Kidney (tissue), 13 donors: ENCODE measurements at regions not wholly inside any gene's neighbourhood (a gene's known extent, or its start where the extent isn't known, plus 50 kb on each side); places are given as distances from the start of the nearest gene placed in this dataset.

Experiments
- DNase-seq, 5 donors: peaks; one replicate each; pipeline ENCODE4 v3.0.0-alpha.2; 2013 to 2020
- FAIRE-seq: peaks from 2 replicates; lab custom pipeline; 2012; peaks lifted over from hg19 to GRCh38; lab: Jason Lieb, UNC
- H3K27ac ChIP-seq, 2 donors: one replicate each; pipeline ENCODE4 v1.7.0; 2013; ENCODE audit warnings: low read depth in 2 of 2, low read length in 2 of 2, inconsistent platforms in 1 of 2
- H3K27me3 ChIP-seq: one replicate; pipeline ENCODE4 v1.7.1; 2013; ENCODE audit warnings: low read length, inconsistent platforms; ENCODE audit not compliant: control insufficient read depth, insufficient read depth
- H3K36me3 ChIP-seq, 3 donors: one replicate each; pipeline versions ENCODE4 v1.7.0 to v1.7.1; 2013; ENCODE audit warnings: low read length in 3 of 3, control low read depth in 1 of 3, inconsistent platforms in 1 of 3; ENCODE audit not compliant: insufficient read depth in 3 of 3, control insufficient read depth in 2 of 3
- H3K4me1 ChIP-seq, 3 donors: one replicate each; pipeline versions ENCODE4 v1.7.0 to v1.7.1; 2013; ENCODE audit warnings: low read length in 3 of 3, inconsistent platforms in 1 of 3, low read depth in 1 of 3; ENCODE audit not compliant: control insufficient read depth in 2 of 3, insufficient read depth in 2 of 3
- H3K4me3 ChIP-seq, 3 donors: one replicate each; pipeline versions ENCODE4 v1.7.0 to v1.8.1; 2013; ENCODE audit warnings: low read length in 3 of 3, control low read depth in 1 of 3, inconsistent platforms in 1 of 3
- H3K9ac ChIP-seq, 3 donors: one replicate each; pipeline versions ENCODE4 v1.7.0 to v1.7.1; 2013; ENCODE audit warnings: low read length in 3 of 3, control low read depth in 1 of 3, inconsistent platforms in 1 of 3
- H3K9me3 ChIP-seq, 3 donors: one replicate each; pipeline versions ENCODE4 v1.7.0 to v1.7.1; 2013; ENCODE audit warnings: low read length in 3 of 3, control low read depth in 1 of 3, inconsistent platforms in 1 of 3; ENCODE audit not compliant: control insufficient read depth in 2 of 3, insufficient read depth in 1 of 3
- intact Hi-C: fragments of 100-400 bp; cut with DNase I; formaldehyde crosslinking; loops from one replicate; pipeline ENCODE4 v1.11.1; 2022
- TF ChIP-seq, protein P1 (sequence below): IDR thresholded peaks from 3 replicates; pipeline ENCODE4 v1.5.1; 2012; ENCODE audit warnings: mild to moderate bottlenecking, moderate library complexity, borderline replicate concordance; ENCODE audit not compliant: insufficient read depth; ENCODE audit errors: extremely low read depth
- donor health status: control.
- donor health status: control.
- donor health status: control.
- donor health status: control.
- donor health status: control.
- donor health status: DM: yes; HTN: yes; CAD: no.
- donor health status: Normal renal cell carcinoma (clear cell type).

DNA sequence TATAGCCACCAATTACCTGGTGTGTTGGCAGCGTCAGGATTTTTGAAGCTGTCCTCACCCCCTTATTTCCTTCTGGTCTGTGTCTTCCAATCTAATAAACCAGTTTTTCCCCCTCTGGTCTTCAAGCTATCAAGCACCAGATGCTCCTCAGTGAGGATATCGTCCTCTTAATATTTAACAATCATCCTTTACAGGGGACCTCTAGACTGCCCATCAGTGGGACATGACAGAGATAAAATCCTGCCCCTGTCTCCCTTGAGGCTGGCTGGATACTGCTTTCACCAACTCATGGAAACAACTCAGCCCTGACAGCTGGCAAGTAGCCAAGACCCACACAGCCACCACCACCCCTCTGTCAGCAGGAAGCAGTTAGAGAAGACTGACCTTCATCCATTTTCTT lies 421.0 kb upstream of the API5 start:
- H3K27me3 ChIP-seq, result no peaks in the 10 kb centered on the region
- H3K4me3 ChIP-seq, result no peak overlapping the region
- no peaks in the 10 kb centered on the region for H3K36me3 ChIP-seq
- DNase-seq (peak; percentile 26 to 53 (median 43)), FAIRE-seq (no peak)
- no peak overlapping the region for H3K27ac ChIP-seq
- intact Hi-C loops, result no loop called here
- H3K4me1 ChIP-seq, result no peaks in the 10 kb centered on the region
- H3K9me3 ChIP-seq, result no peaks in the 10 kb centered on the region
- TF ChIP-seq, protein P1, sequence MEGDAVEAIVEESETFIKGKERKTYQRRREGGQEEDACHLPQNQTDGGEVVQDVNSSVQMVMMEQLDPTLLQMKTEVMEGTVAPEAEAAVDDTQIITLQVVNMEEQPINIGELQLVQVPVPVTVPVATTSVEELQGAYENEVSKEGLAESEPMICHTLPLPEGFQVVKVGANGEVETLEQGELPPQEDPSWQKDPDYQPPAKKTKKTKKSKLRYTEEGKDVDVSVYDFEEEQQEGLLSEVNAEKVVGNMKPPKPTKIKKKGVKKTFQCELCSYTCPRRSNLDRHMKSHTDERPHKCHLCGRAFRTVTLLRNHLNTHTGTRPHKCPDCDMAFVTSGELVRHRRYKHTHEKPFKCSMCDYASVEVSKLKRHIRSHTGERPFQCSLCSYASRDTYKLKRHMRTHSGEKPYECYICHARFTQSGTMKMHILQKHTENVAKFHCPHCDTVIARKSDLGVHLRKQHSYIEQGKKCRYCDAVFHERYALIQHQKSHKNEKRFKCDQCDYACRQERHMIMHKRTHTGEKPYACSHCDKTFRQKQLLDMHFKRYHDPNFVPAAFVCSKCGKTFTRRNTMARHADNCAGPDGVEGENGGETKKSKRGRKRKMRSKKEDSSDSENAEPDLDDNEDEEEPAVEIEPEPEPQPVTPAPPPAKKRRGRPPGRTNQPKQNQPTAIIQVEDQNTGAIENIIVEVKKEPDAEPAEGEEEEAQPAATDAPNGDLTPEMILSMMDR, result no peak
- H3K9ac ChIP-seq, result no peak overlapping the region

DNA sequence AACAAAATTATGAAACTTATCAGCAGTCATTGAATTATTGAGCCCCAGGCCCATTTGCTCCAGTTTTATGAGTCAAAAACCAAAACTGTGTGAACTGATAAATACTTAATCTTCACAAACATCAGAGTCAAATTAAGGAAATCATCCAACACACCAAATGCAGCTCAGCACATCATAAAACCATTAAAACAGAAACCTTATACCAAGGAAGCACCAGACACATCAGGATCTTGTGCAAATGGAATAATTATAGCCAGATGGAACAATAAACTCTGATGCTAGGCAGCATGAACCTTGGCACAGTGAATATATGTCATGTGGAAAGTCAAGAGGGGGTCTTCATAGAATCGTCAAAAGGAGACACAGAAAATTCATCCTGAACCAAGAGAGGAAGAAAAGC lies 410.7 kb upstream of the API5 start:
- Histone ChIP-seq H3K27ac (no peak overlapping the region), H3K9me3 (no peaks in the 10 kb centered on the region), H3K4me1 (no peaks in the 10 kb centered on the region), H3K9ac (no peak overlapping the region), H3K36me3 (no peaks in the 10 kb centered on the region), H3K27me3 (no peaks in the 10 kb centered on the region), H3K4me3 (no peak overlapping the region)
- TF ChIP-seq, protein P1, result no peak
- FAIRE-seq (no peak), DNase-seq (no peak)
- intact Hi-C loops, result no loop called here

DNA sequence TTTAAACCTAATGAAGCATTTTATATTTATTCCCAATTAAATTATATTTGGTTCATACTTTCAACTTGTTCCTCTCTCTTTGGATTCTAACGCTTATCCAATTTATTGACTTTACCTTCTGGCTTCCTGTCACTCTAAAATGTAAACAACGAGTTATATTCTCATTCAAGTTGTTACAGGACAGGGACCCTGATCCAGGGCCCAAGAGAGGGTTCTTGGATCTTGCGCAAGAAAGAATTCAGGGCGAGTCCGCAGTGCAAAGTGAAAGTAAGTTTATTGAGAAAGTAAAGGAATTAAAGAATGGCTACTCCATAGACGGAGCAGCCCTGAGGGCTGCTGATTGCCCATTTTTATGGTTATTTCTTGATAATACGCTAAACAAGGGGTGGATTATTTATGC lies 405.6 kb upstream of the API5 start:
- no peak overlapping the region for H3K4me3 ChIP-seq
- H3K4me1 ChIP-seq, result no peaks in the 10 kb centered on the region
- FAIRE-seq (no peak), DNase-seq (no peak)
- TF ChIP-seq, protein P1, result no peak
- no peaks in the 10 kb centered on the region for H3K9me3 ChIP-seq
- H3K36me3 ChIP-seq, result no peaks in the 10 kb centered on the region
- intact Hi-C loops, result no loop called here
- no peak overlapping the region for H3K27ac ChIP-seq
- no peaks in the 10 kb centered on the region for H3K27me3 ChIP-seq
- no peak overlapping the region for H3K9ac ChIP-seq

DNA sequence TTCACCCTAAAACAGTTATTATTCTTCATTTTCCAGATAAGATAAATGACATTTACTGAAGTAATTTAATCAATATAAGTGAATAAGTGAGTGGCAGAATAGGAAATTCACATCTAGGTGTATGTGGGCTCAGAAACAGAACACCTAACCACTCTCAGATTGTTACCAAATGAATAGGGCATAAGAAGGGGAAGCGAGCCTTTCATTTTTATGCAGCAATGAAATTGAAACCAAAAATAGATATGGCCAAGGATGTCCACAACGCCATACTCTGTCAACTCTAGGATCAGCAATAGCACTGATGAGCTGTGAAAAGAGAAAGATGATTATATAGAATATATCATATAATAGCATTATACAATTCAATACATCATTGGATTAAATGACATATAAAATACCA lies 398.1 kb upstream of the API5 start:
- DNase-seq (no peak), FAIRE-seq (peak; percentile 15)
- Histone ChIP-seq H3K4me1 (no peaks in the 10 kb centered on the region), H3K36me3 (no peaks in the 10 kb centered on the region), H3K4me3 (no peak overlapping the region), H3K9ac (no peak overlapping the region), H3K27ac (no peak overlapping the region), H3K9me3 (no peaks in the 10 kb centered on the region), H3K27me3 (no peaks in the 10 kb centered on the region)
- intact Hi-C loops, result no loop called here
- TF ChIP-seq, protein P1, result no peak
